Activated CD8-positive, alpha-beta memory T cell treated with anti-CD3 and anti-CD28 coated beads for 1 hour (primary cell): ENCODE measurements at regions not wholly inside any gene's neighbourhood (a gene's known extent, or its start where the extent isn't known, plus 50 kb on each side); places are given as distances from the start of the nearest gene placed in this dataset.
"Not testable (repeated sequence)": the region's sequence is repeated elsewhere in the genome, so short reads cannot be mapped to it uniquely, and the experiment has no call there.

Source experiments
- DNase-seq, 2 donors: peaks; one replicate each; pipeline ENCODE4 v3.0.0-alpha.2; 2020; ENCODE audit warnings: low read depth in 1 of 2; ENCODE audit errors: extremely low read depth in 1 of 2

DNA sequence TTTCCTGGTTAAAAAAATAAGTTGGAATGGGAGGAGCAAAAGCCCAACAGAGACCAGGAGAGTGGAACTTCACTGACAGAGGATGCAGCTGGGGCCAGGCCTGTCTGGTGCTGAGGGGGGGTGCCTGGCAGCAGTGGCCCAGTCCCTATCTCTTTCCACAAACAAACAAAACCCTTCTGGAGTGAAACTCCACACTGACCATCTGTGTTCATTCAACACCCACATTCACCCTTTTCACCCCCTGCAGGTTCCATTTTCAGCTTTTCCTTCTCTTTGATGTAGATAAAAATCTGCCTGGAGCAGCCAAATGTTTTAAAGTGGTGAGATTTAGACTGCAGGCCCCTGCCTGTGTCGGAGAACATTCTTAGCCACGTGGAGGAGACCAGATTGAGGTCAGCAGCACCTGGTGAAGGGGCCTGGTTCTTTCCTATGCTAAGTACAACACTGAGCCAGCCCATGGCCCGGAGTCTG lies 161.4 kb upstream of the CDH11 start:
- DNase-seq, result no peak

DNA sequence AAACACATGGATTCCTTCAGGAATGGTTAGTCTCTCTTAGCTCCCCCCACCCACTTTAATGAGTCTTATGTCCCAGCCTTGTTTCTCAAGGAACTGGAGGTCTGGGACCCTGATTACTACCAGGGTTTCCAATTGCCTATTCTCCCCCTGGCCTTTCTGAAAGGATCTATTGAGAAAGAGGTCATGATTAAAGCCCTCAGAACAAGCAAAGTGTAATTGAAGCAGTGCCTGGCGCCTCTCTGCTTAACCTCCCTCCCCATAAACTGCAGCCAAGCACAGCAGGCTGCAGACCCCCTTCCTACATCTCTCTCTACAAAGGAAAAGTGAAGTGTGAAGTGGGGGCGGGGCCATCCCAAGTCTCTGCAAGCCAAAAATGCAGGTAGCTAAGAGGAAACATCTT lies 159.7 kb upstream of the CDH11 start:
- DNase-seq, result no peak

DNA sequence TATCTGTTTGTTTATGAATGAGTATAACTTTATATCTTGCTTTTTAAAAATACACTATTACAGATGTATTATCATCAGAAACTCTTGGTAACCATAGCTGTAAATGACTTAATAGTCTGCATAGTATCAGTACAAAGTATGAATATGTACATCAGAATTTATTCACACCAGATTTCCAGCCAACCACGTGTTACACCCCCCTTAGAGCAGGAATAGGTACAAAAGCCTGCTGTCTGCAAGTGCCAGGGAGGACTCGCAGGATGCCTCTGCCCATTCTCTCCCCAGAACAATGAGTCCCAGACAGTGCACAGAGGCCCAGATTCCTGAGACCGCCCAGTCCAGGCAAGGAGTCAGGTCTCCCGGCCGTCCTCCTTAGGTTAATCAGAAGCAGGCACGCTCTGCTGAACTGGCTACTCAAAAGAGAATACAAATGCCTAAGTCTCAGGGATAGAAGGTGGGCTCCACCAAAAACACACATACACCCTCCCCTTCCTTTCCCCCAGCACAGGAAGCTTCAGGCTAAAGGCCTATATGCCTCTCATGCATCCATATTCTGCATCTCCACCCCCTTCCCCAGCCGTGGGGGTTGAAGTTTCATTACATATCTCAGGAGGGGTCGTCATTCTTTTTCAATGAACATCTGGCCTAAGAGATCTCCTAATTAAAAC lies 159.1 kb upstream of the CDH11 start:
- no peak for DNase-seq

DNA sequence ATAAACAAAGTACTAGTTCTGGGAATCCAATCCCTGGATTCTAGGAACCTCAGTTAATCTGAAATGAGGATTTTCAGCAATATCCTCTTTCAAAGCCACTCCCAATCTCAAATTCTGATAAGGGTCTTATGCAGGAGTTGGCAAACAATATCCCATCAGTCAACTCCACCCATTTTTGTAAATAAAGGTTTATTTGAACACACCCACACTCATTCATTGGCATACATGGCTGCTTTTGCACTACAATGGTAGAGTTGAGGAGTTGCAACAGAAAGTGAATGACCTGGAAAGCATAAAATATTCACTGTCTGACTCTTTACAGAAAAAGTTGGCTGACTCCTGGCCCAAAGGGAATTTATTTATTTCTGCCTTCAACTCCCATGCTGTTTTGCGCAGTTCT lies 157.7 kb upstream of the CDH11 start:
- no peak for DNase-seq

GRCh38 chr16:65278874-65279273 lies 157.0 kb upstream of the CDH11 start:
- no peak for DNase-seq

- no peak for DNase-seq
Measured at GRCh38 chr16:65274566-65274965, 152.7 kb upstream of the CDH11 start.

DNA sequence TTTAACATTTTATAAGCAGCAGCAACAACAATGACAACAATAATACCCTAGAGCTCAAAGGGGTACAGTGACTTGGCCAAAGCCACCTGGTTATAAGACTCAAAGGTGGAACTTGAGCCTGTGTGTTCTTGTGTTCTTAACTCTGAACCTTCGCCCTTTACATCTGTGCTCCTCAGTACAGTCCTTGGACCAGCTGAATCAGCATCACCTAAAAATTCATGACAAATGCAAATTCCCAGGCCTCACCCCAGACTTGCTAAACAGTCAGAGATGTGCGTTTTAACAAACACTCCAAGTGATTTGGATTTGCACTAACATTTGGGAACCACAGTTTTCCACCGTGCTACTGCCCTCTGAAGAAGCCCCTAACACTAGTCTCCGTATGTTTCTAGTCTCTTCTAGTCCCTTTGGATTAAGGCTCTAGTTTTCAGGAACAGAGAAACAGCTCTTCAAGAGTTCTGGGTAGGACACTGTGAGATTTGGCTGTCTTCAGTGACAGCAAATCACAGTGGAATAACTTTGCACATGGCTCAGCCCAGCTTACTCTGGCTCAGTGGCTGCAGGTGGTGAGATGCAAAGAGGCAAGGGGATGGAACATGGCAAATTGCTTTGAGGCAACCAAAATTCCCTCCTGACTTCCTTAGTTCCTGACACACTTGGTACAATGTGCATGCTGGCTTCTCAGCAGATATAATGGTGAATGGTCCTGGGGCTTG lies 151.0 kb upstream of the CDH11 start:
- no peak for DNase-seq

GRCh38 chr16:65271996-65272395 lies 150.1 kb upstream of the CDH11 start:
- DNase-seq, result no peak

- no peak for DNase-seq
Measured at GRCh38 chr16:65268331-65268730, 146.5 kb upstream of the CDH11 start.

- DNase-seq, result no peak
Measured at GRCh38 chr16:65263896-65264295, 142.0 kb upstream of the CDH11 start.

DNA sequence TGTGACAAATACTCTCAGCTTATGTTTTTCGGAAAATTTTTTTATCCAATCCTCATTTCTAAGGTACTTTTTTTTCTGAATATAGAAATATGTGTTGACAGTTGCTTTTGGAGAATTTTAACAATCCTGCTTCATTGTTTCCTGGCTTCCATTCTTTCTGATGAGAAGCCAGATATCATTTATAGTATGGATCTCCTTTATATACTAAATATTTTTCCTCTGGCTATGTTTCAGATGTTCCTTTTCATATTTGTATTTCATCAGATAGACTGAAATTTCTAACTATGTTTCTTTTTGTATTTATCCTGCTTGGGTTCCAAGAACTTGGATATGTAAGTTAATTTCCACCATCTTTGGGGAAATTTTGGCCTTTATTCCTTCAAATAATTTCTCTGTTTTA lies 138.9 kb upstream of the CDH11 start:
- DNase-seq, result no peak

GRCh38 chr16:65254144-65254543 lies 132.3 kb upstream of the CDH11 start:
- DNase-seq, result no peak

DNA sequence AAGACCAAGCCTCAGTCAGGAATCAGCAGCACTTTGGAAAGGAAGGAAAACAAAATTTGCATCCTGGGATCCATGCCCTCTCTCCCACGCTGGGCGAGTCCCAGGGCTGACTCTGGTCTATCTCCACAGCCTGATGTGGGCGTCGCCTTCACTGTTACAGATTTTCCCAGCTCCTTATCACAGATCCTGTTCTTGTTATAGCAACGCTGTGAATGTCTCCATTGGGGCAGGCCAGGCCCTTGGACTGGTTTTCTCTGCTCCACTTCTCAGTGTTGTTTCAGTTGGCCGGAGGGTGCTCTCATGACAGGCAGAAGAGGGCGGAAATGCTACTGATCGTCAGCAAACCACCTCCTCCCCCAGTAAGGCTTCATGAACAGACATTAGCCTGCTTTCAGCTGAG lies 127.9 kb upstream of the CDH11 start:
- DNase-seq, result no peak

DNA sequence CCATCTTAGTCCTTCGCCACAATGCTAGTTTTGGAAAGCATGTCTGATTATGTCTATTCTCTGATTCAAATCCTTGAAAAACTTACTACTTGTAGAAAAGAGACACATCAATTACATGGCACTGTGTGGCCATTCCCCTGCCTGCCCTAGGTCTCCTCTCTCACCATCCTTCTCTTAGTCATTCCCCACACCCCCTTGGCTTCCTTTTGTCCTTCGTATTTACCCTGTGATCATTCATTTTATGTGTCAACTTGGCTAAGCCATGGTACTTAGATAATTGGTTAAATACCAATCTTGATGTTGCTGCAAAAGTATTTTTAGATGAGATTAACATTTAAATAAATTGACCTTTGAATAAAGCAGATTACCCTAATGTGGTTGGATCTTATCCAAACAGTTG lies 122.9 kb upstream of the CDH11 start:
- no peak for DNase-seq

DNA sequence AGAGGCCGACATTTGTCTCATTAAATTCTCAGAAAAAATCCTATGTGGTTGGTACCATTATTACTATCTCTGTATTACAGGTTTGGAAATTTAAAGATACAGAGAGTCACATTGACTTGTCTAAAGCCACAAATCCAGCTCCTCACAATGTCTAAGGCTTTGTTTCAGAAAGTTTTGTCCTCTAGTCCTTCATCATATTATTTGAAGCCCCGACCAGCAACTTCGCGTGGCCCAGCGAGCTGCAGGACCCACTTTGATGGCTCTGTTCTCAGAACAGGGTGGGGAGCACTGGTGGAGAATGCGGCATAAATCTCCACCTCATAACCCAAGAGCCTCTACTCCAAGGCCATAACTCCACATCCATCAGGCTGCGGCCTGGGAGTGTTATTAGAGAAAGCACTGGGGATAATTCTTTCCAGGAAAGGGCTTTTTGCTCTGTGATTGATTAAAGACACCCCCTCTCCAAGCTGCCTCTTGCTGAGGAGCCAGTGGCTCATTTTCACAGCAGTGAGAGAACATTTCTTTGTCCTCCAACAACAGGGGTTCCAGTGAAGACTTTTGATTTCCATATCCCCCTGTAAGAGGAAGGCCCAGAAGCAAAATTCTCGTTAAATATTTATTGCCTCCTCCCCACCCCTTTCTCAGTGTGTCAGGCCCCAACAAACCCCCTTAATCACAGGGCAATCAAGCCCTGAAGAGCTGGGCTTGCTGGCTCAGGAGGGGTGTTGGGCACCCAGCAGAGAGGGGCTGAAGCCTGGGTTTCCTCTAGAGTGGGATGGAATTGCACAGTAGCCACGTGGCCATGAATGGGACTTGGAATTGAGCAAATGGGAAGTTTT lies 113.7 kb upstream of the CDH11 start:
- no peak for DNase-seq

- DNase-seq, result not testable (repeated sequence)
Measured at GRCh38 chr16:65234721-65235320, 113.0 kb upstream of the CDH11 start.

GRCh38 chr16:65229191-65229662 lies 107.4 kb upstream of the CDH11 start:
- DNase-seq, result no peak

DNA sequence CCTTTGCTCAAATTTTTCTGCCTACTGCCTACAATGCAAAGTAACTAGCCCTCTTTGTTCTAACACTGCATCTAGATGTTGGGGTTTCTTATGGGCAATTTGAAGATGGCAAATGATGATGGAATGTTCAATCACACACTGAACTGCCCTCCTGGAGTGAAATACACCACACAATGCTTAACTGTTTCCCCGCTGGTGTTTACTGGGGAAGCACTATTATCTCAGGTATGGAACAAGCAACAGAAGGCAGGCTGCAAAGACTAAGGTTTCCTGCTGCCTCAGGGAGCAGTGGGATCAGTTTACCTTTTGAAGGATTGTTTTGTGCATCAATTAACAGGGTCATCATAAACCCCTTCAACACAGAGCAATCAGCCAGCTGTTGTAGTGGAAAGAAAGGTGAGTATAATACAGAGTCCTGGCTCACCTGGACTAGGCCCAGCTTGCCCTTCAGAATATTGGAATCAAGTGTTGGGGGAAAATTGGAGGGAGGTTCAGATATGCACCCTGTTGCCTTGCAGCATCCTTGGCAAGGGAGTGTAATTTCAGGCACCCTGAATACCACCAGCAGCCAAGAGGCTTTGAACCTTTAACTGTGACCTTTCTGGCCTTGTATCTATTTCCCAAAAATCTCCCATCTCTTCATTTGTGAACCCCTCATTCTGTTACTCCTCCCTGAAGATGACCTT lies 105.4 kb upstream of the CDH11 start:
- no peak for DNase-seq

GRCh38 chr16:65226077-65226476 lies 104.2 kb upstream of the CDH11 start:
- no peak for DNase-seq

DNA sequence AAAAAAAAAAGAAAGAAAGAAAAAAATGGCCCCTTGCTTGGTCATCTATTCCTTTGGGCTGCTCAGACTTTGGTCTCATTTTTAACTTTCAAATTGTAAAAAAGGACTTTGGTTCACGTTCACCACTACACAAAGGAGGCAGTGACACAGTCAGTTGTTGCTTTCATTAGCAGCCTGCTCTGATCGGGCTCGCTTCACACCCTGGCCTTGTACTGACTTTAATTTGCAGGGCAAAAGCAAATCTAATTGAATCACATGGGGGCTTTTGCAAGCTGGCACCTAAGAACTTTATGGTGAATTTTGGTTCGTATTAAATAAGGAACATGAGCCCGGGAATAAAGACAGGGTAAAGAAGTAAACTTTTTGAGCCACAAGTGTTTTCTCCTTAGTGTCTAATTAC lies 103.6 kb upstream of the CDH11 start:
- no peak for DNase-seq

DNA sequence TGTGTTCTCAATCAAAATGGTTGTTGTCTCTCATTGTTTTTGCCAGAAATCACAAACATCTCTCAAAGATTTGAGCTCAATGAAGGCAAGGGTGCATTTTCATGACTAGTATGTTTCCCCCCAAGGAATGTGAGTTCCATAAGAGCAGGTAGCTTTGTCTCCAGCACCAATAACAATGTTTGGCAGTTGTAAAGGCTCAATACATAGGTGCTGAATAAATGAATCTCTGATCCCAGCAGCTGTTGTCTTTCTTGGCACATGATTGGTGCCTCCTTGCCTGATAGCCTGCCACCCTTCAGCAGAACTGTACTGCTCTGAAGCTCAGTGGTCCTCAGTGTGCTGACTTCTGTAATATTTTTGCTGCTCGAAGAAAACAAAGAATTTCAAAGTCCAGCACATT lies 103.1 kb upstream of the CDH11 start:
- DNase-seq, result no peak
